Smooth muscle cell (in vitro differentiated cells): ENCODE measurements at regions not wholly inside any gene's neighbourhood (a gene's known extent, or its start where the extent isn't known, plus 50 kb on each side); places are given as distances from the start of the nearest gene placed in this dataset.

Experiments used
- DNase-seq: peaks from one replicate; lab custom pipeline; 2025; ENCODE audit not compliant: unreplicated experiment; lab: John Stamatoyannopoulos, UW
- H2AFZ ChIP-seq: fragments of 200-600 bp; sonication (generic); 2 replicates; pipeline ENCODE4 v1.6.0; 2016; ENCODE audit warnings: antibody characterized with exemption, low read depth, mild to moderate bottlenecking
- H3F3A ChIP-seq: fragments of 200-600 bp; sonication (generic); 2 replicates; pipeline ENCODE4 v1.6.0; 2017; ENCODE audit warnings: antibody characterized with exemption, low read depth
- H3K27ac ChIP-seq: fragments of 200-600 bp; sonication (generic); 2 replicates; pipeline ENCODE4 v1.5.1; 2016; ENCODE audit warnings: low read depth, mild to moderate bottlenecking
- H3K27me3 ChIP-seq: fragments of 200-600 bp; sonication (generic); 2 replicates; pipeline ENCODE4 v1.6.1; 2016; ENCODE audit warnings: low read depth, mild to moderate bottlenecking
- H3K36me3 ChIP-seq: fragments of 200-600 bp; sonication (generic); 2 replicates; pipeline ENCODE4 v1.5.1; 2016; ENCODE audit warnings: low read depth
- H3K4me1 ChIP-seq: fragments of 200-600 bp; sonication (generic); 2 replicates; pipeline ENCODE4 v1.5.1; 2016; ENCODE audit warnings: low read depth
- H3K4me2 ChIP-seq: fragments of 200-600 bp; sonication (generic); 2 replicates; pipeline ENCODE4 v1.6.0; 2016; ENCODE audit warnings: mild to moderate bottlenecking
- H3K4me3 ChIP-seq: fragments of 200-600 bp; sonication (generic); 2 replicates; pipeline ENCODE4 v1.5.1; 2016; ENCODE audit warnings: mild to moderate bottlenecking
- H3K79me2 ChIP-seq: fragments of 200-600 bp; sonication (generic); 2 replicates; pipeline ENCODE4 v1.6.0; 2016; ENCODE audit warnings: low read depth, mild to moderate bottlenecking
- H3K9ac ChIP-seq: fragments of 200-600 bp; sonication (generic); 2 replicates; pipeline ENCODE4 v1.6.0; 2016; ENCODE audit warnings: low read depth
- H3K9me3 ChIP-seq: fragments of 200-600 bp; sonication (generic); replicated peaks from 2 replicates; pipeline ENCODE4 v1.5.1; 2016; ENCODE audit warnings: low read depth
- H4K20me1 ChIP-seq: fragments of 200-600 bp; sonication (generic); 2 replicates; pipeline ENCODE4 v1.6.0; 2016; ENCODE audit warnings: low read depth
- WGBS: methylation state at CpG from one replicate; pipeline ENCODE4 v1.1.7; 2016; ENCODE audit warnings: low lambda C conversion rate; 5-methylcytosine and 5-hydroxymethylcytosine counted together
- TF ChIP-seq, protein P1 (sequence below): fragments of 200-600 bp; sonication (generic); IDR thresholded peaks from 2 replicates; pipeline ENCODE4 v1.5.1; 2017; ENCODE audit warnings: borderline replicate concordance, mild to moderate bottlenecking, antibody characterized with exemption; ENCODE audit not compliant: insufficient read depth, poor library complexity, severe bottlenecking

DNA sequence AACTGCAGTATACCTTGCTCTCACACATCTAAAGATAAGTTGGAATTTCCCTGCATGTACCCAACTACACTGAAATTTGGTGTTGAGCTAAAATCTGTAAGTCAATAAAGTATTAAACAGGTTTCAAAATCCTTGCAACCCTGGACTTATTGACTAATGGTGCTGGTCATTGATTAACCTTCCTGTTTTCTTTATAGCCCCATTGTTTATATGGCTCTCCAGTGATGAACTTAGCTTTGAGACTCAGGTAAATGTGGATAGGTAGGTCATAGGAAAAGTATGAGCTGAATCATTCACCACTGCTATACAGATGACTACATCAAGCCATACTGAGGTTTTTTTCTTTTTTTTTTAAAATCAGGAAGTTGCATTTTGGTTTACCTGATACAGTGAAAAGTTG lies 132.7 kb downstream of the FAT3 start:
- no peaks in the 10 kb centered on the region for H3K4me1 ChIP-seq
- no peak overlapping the region for H3K4me2 ChIP-seq
- no peak for DNase-seq
- no peaks in the 10 kb centered on the region for H3K27me3 ChIP-seq
- peak overlapping the region; percentile 66 for H3K27ac ChIP-seq
- H3K79me2 ChIP-seq, result no peaks in the 10 kb centered on the region
- no peaks in the 10 kb centered on the region for H3K36me3 ChIP-seq
- H4K20me1 ChIP-seq, result no peaks in the 10 kb centered on the region
- peak overlapping the region; percentile 44 for H3K9ac ChIP-seq
- H3K4me3 ChIP-seq, result no peak overlapping the region
- H3F3A ChIP-seq, result no peaks in the 10 kb centered on the region
- TF ChIP-seq, protein P1, sequence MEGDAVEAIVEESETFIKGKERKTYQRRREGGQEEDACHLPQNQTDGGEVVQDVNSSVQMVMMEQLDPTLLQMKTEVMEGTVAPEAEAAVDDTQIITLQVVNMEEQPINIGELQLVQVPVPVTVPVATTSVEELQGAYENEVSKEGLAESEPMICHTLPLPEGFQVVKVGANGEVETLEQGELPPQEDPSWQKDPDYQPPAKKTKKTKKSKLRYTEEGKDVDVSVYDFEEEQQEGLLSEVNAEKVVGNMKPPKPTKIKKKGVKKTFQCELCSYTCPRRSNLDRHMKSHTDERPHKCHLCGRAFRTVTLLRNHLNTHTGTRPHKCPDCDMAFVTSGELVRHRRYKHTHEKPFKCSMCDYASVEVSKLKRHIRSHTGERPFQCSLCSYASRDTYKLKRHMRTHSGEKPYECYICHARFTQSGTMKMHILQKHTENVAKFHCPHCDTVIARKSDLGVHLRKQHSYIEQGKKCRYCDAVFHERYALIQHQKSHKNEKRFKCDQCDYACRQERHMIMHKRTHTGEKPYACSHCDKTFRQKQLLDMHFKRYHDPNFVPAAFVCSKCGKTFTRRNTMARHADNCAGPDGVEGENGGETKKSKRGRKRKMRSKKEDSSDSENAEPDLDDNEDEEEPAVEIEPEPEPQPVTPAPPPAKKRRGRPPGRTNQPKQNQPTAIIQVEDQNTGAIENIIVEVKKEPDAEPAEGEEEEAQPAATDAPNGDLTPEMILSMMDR, result no peak
- H3K9me3 ChIP-seq, result no peaks in the 10 kb centered on the region
- no peak overlapping the region for H2AFZ ChIP-seq

DNA sequence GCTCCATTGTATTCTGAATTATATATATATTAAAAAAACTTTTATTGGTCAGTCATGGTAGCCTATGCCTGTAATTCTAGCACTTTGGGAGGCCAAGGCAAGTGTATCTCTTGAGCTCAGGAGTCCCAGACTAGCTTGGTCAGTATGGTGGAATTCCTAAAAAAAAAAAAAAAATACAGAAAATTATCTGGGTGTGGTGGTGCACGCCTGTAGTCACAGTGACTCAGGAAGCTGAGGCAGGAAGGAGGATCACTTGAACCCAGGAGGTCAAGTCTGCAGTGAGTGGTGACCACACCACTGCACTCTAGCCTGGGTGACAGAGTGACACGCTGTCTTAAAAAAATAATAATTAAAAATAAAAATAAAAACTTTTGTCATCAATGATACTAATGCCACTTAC lies 133.2 kb downstream of the FAT3 start:
- 80% methylated on average over 2 of the region's 2 CpGs for WGBS
- H3F3A ChIP-seq, result no peaks in the 10 kb centered on the region
- no peak overlapping the region for H3K4me3 ChIP-seq
- no peaks in the 10 kb centered on the region for H3K27me3 ChIP-seq
- DNase-seq, result no peak
- H3K27ac ChIP-seq, result peak overlapping the region; percentile 66
- H4K20me1 ChIP-seq, result no peaks in the 10 kb centered on the region
- H3K9ac ChIP-seq, result no peak overlapping the region
- H3K9me3 ChIP-seq, result no peaks in the 10 kb centered on the region
- no peak overlapping the region for H3K4me2 ChIP-seq
- H3K4me1 ChIP-seq, result no peaks in the 10 kb centered on the region
- H2AFZ ChIP-seq, result no peak overlapping the region
- TF ChIP-seq, protein P1, result no peak
- no peaks in the 10 kb centered on the region for H3K79me2 ChIP-seq
- H3K36me3 ChIP-seq, result no peaks in the 10 kb centered on the region

DNA sequence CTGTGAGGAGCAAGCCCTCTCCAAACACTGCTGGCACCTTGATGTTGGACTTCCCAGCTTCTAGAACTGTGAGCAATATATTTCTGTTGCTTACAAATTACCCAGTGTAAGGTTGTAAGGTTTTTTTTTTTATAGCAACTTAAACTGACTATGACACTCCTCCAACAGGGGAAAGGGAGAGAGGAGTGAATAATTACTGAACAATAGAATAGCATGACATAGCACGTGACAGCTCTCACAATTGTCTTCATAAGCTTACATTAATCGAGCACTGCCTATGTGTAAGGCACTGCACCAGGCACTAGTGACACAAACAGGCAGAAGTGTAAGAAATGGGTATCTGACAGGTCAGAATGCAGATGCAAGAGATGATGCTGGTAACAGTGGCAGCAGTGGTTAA lies 136.9 kb downstream of the FAT3 start:
- no peak overlapping the region for H3K4me3 ChIP-seq
- H3K9ac ChIP-seq, result no peak overlapping the region
- 90% methylated on average over 2 of the region's 2 CpGs for whole genome bisulfite sequencing
- no peak overlapping the region for H2AFZ ChIP-seq
- TF ChIP-seq, protein P1, result no peak
- no peak overlapping the region for H3K4me2 ChIP-seq
- H3K79me2 ChIP-seq, result no peaks in the 10 kb centered on the region
- H3K36me3 ChIP-seq, result no peaks in the 10 kb centered on the region
- no peaks in the 10 kb centered on the region for H3K4me1 ChIP-seq
- H3K27ac ChIP-seq, result no peak overlapping the region
- H4K20me1 ChIP-seq, result no peaks in the 10 kb centered on the region
- no peak for DNase-seq
- no peaks in the 10 kb centered on the region for H3F3A ChIP-seq
- H3K27me3 ChIP-seq, result no peaks in the 10 kb centered on the region
- no peaks in the 10 kb centered on the region for H3K9me3 ChIP-seq

DNA sequence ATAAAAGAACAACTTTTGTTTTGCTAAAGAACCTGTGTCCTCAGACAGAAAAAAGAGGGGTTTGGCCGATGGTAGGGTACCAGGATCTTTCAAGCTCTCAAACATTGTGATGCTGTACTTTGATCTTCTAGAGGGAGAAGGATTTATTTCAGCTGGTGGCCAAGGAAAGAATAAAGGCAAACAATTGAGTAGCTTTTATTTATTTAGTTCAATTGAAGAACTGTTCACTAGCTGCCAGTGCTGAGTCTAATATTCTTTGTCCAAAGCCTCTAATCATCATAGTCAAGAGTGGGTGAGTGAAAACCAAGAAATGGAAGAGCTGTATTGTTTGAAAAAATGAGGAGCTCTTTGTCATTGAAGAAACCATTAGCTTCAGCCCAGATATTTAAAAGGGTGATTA lies 138.4 kb downstream of the FAT3 start:
- Histone ChIP-seq H3K9ac (no peak overlapping the region), H3K9me3 (no peaks in the 10 kb centered on the region), H3K4me1 (no peaks in the 10 kb centered on the region), H3K36me3 (no peaks in the 10 kb centered on the region), H3K79me2 (no peaks in the 10 kb centered on the region), H4K20me1 (no peaks in the 10 kb centered on the region), H3K4me3 (no peak overlapping the region), H3K27me3 (no peaks in the 10 kb centered on the region), H2AFZ (no peak overlapping the region), H3K27ac (no peak overlapping the region), H3F3A (no peaks in the 10 kb centered on the region), H3K4me2 (no peak overlapping the region)
- 82% methylated on average over 1 of the region's 1 CpG for WGBS
- TF ChIP-seq, protein P1, result no peak
- no peak for DNase-seq
